Esophagus squamous epithelium (tissue), 4 donors: ENCODE measurements at regions not wholly inside any gene's neighbourhood (a gene's known extent, or its start where the extent isn't known, plus 50 kb on each side); places are given as distances from the start of the nearest gene placed in this dataset.

Source experiments
- CTCF ChIP-seq, 6 experiments: fragments of 450-650 bp in 4 of 6; fragments of 200-600 bp in 2 of 6; sonication (generic) in 2 of 6; IDR thresholded peaks; one replicate each; pipeline ENCODE4 v1.5.1; 2016 to 2019; ENCODE audit warnings: antibody characterized with exemption in 6 of 6, mild to moderate bottlenecking in 4 of 6, moderate library complexity in 4 of 6
- POLR2A ChIP-seq, 4 donors: fragments of 450-650 bp; IDR thresholded peaks; one replicate each; pipeline ENCODE4 v1.6.1; 2017; ENCODE audit warnings: antibody characterized with exemption in 4 of 4, mild to moderate bottlenecking in 4 of 4, moderate library complexity in 3 of 4

GRCh38 chr4:184911310-184911709 is 85.5 kb upstream of the ACSL1 start:
- no peak for TF ChIP-seq CTCF (IDR thresholded peaks at IDR 0.05)
- TF ChIP-seq POLR2A (IDR thresholded peaks at IDR 0.05) = no peak
